GM21360 (cell line): ENCODE measurements at regions not wholly inside any gene's neighbourhood (a gene's known extent, or its start where the extent isn't known, plus 50 kb on each side); places are given as distances from the start of the nearest gene placed in this dataset.
"Not testable (repeated sequence)": the region's sequence is repeated elsewhere in the genome, so short reads cannot be mapped to it uniquely, and the experiment has no call there.

Experiments used
- ATAC-seq: cut with Tn5 transposase; IDR thresholded peaks from one replicate; pipeline ENCODE4 v1.9.1; 2021; ENCODE audit warnings: mild to moderate bottlenecking, moderate library complexity; ENCODE audit not compliant: unreplicated experiment

GRCh38 chr6:18527836-18528743, 140.9 kb downstream of the RNF144B start:
- no peak for ATAC-seq

GRCh38 chr6:18530201-18530600, 143.1 kb downstream of the RNF144B start:
- no peak for ATAC-seq

- ATAC-seq, result no peak
Measured at GRCh38 chr6:18532139-18532538, 145.0 kb downstream of the RNF144B start.

- no peak for ATAC-seq
Measured at GRCh38 chr6:18533793-18534192, 146.6 kb downstream of the RNF144B start.

GRCh38 chr6:18536591-18537055, 149.5 kb downstream of the RNF144B start:
- ATAC-seq, result no peak

- no peak for ATAC-seq
Measured at GRCh38 chr6:18538315-18538714, 151.2 kb downstream of the RNF144B start.

- ATAC-seq, result no peak
Measured at GRCh38 chr6:18543051-18543450, 155.9 kb downstream of the RNF144B start.

GRCh38 chr6:18545142-18545541, 158.0 kb downstream of the RNF144B start:
- ATAC-seq, result not testable (repeated sequence)

GRCh38 chr6:18545726-18546125, 158.6 kb downstream of the RNF144B start:
- ATAC-seq, result no peak

- no peak for ATAC-seq
Measured at GRCh38 chr6:18550119-18550518, 163.0 kb downstream of the RNF144B start.

GRCh38 chr6:18551228-18551627, 164.1 kb downstream of the RNF144B start:
- no peak for ATAC-seq

- ATAC-seq, result no peak
Measured at GRCh38 chr6:18555750-18556149, 168.6 kb downstream of the RNF144B start.

- ATAC-seq, result no peak
Measured at GRCh38 chr6:18561037-18561750, 174.0 kb downstream of the RNF144B start.

- ATAC-seq, result no peak
Measured at GRCh38 chr6:18562726-18563125, 175.6 kb downstream of the RNF144B start.

GRCh38 chr6:18564775-18565174, 177.6 kb downstream of the RNF144B start:
- ATAC-seq, result no peak

GRCh38 chr6:18565231-18565630, 178.1 kb downstream of the RNF144B start:
- no peak for ATAC-seq

GRCh38 chr6:18567380-18567779, 180.2 kb downstream of the RNF144B start:
- ATAC-seq, result no peak

- ATAC-seq, result no peak
Measured at GRCh38 chr6:18577491-18577890, 190.3 kb downstream of the RNF144B start.

GRCh38 chr6:18579166-18579565, 192.0 kb downstream of the RNF144B start:
- no peak for ATAC-seq

- no peak for ATAC-seq
Measured at GRCh38 chr6:18579869-18580268, 192.7 kb downstream of the RNF144B start.

GRCh38 chr6:18584372-18584771, 197.2 kb downstream of the RNF144B start:
- ATAC-seq, result no peak

GRCh38 chr6:18585032-18585573, 198.0 kb downstream of the RNF144B start:
- ATAC-seq, result no peak
